GM12873 (cell line): ENCODE measurements at regions not wholly inside any gene's neighbourhood (a gene's known extent, or its start where the extent isn't known, plus 50 kb on each side); places are given as distances from the start of the nearest gene placed in this dataset.

Source experiments
- TF ChIP-seq, protein P1 (sequence below): IDR thresholded peaks from 2 replicates; pipeline ENCODE4 v1.5.1; 2012; ENCODE audit warnings: low read depth, mild to moderate bottlenecking, moderate library complexity, low read length, control low read depth; ENCODE audit not compliant: insufficient read depth; ENCODE audit errors: missing control alignments

DNA sequence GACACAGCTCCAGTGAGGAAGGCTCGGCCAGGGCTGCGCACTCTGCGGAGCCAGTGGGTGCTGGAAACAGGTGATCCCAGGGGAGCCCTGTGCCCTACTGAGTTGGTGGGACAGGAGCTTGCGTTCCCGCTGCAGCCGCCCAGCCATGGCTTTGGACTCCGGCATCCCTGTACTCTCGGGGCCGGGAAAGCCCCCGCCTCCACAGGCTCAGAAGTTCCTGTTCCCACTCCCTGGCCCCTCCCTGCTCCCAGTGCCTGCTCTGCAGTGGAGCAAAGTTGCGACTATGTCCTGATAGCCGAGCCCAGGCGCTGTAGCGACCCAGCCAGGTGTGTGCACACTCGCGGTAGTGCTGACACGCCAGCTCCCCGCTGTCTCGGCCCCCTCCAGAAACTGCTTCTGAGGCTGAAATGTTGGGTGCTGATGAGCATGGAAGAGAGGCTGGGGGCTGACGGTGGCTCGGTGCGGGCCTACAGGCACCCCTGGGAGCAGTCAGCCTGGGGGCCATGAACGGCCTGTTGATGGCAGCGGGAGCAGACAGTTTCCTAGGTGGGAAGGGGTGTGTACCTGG is 344.6 kb upstream of the MGAT4C start:
- TF ChIP-seq, protein P1, sequence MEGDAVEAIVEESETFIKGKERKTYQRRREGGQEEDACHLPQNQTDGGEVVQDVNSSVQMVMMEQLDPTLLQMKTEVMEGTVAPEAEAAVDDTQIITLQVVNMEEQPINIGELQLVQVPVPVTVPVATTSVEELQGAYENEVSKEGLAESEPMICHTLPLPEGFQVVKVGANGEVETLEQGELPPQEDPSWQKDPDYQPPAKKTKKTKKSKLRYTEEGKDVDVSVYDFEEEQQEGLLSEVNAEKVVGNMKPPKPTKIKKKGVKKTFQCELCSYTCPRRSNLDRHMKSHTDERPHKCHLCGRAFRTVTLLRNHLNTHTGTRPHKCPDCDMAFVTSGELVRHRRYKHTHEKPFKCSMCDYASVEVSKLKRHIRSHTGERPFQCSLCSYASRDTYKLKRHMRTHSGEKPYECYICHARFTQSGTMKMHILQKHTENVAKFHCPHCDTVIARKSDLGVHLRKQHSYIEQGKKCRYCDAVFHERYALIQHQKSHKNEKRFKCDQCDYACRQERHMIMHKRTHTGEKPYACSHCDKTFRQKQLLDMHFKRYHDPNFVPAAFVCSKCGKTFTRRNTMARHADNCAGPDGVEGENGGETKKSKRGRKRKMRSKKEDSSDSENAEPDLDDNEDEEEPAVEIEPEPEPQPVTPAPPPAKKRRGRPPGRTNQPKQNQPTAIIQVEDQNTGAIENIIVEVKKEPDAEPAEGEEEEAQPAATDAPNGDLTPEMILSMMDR, result no peak

DNA sequence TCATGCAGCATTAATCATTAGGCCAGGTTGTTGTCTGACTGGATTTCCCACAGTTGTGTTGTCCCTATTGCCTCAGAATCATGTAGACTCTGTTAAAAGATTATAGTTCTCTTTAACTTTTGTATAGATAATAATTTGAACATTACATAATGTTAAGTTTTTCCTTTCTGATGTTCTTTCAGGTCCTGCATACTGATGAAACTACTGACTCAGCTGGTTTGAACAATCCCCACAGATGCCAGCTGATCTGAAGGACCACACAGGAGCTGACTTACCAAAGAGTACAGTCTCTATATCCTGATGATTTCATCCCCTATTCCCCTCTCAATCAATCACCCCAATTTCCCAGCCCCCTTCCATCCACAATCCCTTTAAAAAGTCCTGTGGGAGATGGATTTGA is 341.2 kb upstream of the MGAT4C start:
- TF ChIP-seq, protein P1, result no peak

DNA sequence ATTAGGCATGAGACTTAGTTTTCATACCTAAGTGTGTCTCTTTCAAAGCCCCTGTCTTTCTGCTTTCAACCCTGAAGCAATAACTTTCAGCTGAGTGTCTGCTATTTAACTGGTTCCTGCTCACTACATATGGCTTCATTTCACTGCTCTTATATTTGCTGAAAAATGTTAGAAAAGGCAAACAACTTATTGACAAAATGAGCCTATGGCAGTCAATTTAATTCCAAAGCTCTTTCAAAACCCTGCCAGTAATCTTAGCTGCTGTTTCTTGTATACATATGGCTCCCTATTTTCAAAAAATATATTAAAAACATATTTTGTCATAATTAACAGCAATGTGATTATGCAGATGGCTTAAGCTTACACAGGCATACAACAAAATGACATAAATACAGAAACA is 334.1 kb upstream of the MGAT4C start:
- TF ChIP-seq, protein P1, result no peak

DNA sequence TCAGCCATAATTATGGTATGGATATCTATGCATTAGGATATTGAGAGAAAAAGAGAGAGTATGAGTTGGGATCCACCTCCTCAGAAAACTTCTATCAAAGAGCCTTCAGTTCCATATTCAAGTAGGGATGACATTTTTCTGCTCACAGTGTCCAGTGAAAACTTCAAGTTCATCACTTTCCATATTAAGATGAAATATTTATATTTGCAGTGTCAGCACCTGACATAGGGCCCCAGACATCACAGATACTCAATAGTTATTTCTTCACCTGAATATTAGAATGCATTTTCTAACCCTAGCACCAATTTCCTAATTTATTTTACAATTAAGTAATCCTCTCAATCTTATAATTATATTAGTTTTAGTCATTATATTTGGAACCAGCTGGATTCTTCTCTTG is 318.0 kb upstream of the MGAT4C start:
- TF ChIP-seq, protein P1, result no peak

DNA sequence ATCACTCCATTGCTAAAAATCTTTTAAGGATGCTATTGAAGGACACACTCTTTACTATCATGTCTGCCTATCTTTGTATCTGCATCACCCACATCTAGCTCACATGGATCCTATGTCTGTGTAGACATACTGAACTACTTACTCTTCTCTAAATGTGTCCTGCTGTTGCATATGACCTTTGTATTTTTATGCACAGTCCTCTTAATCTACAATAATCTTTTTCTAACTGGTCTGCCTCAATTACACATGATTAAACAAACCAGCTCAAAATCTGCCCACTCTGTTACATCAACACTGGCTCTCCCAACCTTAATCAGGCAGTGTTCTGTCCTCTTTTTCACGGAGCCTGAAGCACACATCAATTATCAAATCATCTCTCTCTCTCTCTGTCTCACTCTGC is 316.3 kb upstream of the MGAT4C start:
- TF ChIP-seq, protein P1, result no peak

DNA sequence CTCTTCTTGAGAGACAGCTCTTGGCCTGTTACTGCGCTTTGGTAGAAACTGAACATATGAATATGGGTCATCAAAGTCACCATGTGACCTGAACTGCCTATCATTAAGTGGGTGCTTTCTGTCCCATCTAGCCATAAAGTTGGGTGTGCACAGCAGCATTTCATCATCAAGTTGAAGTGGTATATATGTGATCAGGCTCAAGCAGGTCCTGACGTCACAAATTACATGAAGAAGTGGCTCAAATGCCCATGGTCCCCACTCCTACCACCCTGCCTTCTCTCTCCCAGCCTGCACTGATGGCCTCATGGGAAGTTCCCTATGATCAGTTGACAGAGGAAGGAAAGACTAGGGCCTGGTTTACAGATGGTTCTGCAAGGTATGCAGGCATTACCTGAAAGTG is 308.8 kb upstream of the MGAT4C start:
- TF ChIP-seq, protein P1, result no peak

DNA sequence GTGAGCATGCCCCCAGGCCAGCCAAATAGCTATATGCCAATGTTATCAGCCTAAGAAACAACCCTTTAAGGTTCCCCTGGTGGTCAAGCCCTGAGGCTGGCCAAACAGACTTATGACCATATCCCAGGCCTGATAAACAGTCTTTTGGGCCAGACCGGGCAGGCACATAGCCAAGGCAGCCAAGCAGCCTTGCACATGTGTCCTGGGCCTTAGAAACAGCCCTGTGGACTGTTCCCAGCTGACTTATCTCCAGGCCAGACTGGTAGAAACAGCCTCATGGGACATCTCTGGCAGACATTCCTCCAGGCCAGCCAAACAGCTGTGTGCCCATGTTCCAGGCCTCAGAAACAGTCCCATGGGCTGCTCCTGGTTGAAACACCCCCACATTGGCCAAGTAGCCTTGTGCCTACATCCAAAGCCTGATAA is 295.0 kb upstream of the MGAT4C start:
- TF ChIP-seq, protein P1, result no peak
